Effector CD4-positive, alpha-beta T cell (primary cell): ENCODE measurements at regions not wholly inside any gene's neighbourhood (a gene's known extent, or its start where the extent isn't known, plus 50 kb on each side); places are given as distances from the start of the nearest gene placed in this dataset.

ENCODE experiments used
- DNase-seq: peaks from one replicate; pipeline ENCODE4 v3.0.0-alpha.2; 2020

DNA sequence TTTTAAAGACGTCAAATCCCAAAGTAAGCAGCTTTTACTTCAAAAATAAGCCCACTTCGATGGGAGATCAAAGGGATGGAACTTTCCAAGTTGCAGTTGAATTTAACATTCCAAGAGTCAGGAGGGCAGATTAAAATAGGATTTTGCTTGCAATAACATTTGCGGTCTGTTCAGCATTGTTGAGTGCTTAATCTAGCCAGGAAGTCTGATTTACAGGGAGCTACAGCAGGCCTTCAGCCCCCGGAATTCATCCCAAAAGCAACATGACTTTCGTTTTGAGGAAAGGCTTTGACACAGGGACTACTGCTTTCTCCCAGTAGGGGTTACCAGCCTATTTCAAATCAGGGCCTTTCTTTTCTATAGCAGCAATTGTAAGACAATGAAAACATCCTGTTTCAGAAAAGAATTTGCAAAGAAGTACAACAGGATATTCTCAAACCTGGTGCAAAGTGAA, 279.6 kb upstream of the PITRM1 start:
- DNase-seq: no peak

DNA sequence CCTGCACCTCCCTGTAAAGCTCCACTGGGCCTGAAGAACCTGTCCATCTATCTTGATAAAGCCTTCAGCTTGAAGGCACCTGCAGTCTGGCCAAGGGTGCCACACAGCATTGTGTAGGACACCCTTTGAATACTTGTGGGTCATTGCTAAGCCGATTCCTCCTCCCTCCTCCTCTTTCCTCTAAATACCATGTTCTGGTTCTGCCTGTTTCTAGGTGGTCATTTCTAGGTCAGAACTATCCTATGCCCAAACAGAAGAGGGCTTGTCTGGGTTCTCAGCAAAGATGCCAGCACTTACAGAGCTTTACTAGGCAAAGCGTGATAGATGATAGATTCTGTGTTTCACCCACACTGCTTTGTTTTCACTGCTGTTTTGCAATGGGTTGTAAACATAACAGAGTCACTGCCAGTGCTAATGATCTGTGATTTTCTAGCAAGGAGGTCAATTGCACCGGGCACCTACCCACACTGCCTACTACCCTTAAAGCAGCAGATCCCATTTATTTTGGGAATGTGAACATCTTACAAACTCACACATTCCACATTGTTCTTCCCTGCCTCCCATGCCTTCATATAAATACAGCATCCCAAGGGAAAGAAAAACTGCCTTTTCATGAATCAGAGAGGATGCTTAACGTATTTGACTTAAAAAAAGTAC, 279.1 kb upstream of the PITRM1 start:
- DNase-seq: no peak

DNA sequence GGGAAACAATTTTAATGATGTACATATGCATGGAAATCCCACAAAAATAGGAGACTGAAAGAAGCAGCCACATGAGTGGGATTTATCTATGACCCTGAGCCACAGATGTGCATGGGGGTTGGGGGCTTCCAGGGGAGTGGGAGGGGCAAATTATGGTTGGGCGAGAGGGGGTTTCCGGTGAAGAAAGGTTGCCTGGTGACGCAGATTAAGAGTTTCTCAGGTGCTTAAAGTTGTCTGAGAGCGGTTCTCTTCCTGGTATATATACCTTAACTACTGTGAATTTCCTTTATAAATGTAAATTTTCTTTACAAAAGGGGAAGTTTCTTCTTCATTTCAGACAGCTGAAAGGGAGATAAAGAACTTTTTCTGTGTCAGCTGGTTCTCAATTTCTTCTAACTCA, 273.6 kb upstream of the PITRM1 start:
- DNase-seq: no peak

DNA sequence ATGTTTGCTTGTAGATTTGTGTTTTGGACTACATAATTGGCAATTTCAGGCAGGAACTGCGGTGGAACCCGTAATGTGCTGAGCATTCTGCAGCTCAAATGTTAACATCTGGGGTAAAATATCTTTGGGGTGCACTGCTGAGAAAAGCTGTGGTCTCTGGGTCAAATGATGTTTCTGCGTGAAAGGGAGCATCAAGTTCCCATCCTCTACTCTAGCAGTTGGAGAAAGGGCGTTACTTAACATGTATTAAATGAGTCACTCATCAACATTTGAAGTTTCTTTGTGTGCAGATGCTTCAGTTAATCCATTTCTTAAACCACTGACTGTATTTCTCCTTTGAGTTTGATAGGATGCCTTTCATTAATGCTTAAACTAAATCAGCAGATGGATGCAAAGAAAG, 273.1 kb upstream of the PITRM1 start:
- DNase-seq: no peak

DNA sequence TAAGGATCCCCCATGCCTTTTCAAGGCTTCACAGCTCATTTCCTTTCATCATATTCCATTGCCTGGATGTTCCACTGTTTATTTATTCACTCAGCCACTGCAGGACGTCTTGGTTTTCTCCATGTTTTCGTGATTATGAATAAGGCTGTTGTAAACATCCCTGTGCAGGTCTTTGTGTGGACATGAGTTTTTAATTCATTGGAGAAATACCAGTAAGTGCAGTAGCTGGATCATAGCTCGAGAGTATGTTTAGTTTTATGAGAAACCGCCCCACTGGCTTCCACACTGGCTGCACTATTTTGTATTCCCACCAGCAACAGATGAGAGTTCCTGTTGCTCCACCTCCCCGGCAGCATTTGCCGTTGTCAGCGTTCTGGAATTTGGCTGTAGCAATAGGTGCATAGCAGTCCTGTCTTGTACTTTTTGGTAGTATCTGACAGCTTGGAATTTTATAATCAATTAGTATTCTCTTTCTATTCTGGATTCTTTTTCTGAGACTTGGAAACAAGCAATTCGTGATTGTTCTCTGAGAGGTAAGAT, 269.9 kb upstream of the PITRM1 start:
- no peak for DNase-seq

DNA sequence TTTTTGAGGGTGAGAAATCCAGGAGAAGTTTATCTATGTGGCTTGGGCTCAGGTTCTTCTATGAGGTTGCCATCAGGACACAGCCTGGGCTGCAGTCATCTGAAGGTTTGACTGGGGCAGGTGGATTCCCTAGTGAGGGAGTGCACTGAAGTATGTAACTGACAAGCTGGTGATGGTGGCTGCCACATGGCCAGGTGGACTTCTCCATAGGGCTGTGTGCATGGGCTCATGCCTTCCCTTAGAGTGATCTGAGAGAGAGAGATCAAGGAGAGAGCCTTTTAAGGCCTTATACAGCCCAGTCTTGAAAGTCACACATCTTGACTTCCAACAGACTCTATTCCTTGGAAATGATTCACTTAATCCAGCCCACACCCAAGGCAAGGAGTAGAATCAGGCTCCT, 266.6 kb upstream of the PITRM1 start:
- no peak for DNase-seq

DNA sequence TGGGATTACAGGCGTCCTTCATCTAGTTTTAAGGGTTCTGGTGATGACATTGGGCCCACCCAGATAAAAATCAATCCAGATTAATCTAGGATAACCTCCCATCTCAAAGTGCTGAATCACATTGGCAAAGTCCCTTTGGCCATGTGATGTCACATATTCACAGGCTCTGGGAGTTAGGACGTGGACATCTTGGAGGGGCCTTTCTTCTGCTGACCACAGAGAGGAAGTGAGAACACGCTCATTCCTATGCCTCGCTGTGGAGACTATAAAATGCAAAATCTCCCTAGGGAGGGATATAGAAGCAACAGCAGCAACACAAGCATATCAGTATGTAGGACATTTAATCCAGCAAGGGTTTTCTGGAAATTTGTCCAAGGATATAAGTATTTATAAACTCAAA, 266.0 kb upstream of the PITRM1 start:
- no peak for DNase-seq

DNA sequence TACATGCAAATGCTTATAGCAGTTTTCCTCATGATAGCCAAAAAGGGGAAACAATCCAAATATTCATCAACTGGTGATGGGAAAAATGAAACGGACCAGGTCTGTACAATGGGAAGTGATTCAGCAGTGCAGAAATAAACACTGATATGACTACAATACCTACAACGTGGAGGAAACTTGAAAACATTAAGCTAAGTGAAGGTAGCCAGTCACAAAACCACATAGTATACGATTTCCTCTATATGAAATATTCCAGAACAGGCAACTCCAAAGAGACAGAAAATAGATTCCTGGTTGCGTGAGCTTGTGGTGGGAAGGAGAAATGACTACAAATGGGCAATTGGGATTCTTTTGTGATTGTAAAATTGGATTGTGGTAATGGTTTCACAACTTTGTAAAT, 263.1 kb upstream of the PITRM1 start:
- DNase-seq: no peak

DNA sequence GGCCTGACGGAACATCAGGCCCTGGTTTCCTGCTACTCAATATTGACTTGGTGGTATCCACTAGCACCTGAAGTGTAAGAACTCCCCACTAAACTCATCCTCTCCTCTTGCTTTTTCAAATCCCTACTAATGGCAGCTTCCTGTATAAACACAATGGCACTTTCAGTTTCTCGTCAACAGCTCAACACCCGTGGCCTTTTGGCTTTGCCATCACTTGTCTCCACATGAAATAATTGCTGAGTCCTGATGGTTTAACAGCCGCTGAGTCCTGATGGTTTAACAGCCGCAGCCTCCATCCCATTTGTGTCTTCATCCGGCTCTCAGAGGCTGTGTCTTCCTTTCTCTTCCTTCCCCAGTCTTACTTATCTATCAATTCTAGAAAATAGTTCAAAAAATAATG, 261.4 kb upstream of the PITRM1 start:
- DNase-seq: no peak

DNA sequence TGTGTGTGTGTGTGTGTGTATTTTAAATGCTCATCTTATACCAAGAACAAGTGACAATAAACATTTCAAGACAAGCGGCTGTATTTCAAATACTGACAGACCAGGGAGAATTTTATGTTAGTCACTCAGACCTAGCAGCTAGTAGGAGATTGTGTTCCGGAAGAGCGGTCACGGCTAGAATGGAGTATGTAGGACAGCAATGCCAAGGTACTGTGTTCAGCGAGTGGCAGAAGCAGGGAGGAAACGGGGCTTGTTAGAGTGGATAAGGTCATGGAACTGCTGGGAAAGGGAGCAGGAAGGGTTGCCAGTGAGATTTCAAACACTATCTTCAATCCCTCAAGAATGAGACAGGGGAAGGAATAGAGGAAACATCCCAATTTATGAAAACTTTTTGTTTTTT, 260.5 kb upstream of the PITRM1 start:
- DNase-seq: no peak

DNA sequence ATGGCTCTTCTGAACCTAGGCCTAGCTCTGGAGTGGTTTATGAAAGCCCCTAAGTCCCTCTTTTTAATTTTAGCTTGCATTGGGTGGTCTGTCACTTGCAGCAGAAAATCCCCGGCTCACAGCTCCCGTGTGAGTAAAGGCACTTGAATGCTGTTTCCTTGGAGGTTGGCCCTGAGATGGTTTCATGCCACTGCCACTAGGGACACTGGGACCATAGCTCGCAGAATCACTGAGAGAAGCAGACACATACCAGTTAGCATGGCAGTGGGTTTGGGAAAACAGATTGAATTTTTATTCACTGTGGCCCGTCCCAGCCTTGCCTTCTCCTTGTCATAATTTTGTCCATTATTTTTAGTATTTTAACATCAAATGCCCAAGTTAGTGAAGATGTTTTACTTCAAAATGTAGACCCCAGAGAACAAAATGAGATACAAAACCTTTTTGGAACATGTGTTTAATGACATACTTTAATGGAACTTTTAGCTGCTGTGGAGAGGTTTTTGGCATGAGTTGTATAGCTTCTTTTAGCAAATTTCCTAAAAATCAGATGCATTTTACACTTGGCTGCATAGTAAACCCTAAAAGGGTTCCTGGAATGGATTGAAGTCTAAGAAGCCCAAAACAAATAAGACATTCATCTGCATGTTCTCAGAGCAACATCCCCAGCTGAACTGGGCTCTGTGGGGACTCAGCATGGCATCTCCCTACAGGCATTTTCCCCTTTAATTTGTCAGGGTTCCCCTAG, 259.7 kb upstream of the PITRM1 start:
- no peak for DNase-seq

DNA sequence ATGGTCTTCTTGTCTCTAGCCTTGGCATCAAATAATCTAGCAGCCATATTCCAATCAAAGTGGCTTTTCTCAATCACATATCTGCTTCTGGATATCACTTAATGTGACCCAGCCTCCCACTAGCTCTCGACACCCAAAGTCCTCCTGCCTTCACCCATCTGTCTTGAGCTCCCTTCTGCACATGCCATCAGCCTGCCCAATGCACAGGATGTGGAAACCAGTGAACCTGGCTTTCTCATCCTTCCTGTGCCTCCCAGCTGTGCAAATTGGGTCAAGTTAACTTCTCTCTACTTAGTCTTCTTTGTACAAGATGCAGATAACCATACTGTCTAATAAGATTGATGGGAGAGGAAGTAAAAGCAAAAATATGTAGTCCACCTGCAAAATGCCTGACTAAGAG, 257.9 kb upstream of the PITRM1 start:
- no peak for DNase-seq

DNA sequence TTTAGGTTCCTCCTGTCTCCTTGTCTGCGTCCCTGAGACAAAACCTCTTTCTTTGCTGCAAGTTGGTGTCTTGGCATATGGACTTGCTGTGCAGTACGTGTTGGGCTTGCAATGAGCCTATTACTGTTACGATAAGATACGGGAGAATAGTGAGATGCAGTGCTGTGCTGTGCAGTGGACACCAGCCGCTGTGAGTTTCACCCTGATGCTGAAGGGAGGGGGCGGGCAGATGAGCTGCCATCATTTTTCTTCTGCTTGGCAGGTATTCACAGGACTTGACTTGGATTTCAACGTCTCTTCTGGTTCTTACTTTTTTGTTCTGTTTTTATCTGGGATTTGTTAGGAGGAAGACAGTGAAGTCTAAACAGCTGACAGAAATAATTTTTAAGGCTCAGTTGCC, 257.1 kb upstream of the PITRM1 start:
- no peak for DNase-seq

DNA sequence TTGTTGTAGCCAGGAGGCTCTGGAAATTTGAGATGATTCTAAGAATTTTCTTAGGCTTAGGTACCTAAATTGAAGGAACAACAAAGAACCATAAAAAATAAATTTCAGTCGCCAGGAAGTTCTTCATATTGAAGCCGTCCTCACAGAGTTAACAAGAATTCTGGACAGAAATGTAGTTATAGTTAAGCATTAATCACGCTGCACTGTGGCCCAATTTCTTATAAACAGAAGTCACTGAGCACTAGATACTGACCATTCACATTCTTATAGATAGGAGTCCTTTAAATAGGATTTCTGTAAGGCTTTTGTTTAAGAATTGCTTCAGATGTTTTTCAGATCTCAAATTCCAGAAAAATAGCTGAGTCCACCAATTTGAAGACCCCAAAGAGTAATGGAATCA, 256.2 kb upstream of the PITRM1 start:
- no peak for DNase-seq

DNA sequence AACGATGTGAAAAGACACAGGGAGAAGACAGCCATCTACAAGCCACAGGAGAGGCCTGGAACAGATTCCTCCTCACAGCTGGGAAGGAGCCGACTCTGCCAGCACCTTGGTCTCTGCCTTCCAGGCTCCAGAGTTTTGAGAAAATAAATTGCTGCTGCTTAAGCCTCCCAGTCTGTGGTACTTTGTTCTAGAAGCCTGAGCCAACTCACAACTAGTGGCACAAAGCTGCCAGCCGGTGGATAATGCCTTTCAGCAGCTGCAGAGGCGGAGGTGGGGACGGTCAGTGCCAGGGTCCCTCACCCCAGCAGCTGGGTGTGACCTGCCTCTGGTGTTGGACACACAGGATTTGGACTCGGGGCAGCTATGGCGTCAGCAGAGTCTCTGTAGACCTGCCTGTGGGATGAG, 255.4 kb upstream of the PITRM1 start:
- no peak for DNase-seq

DNA sequence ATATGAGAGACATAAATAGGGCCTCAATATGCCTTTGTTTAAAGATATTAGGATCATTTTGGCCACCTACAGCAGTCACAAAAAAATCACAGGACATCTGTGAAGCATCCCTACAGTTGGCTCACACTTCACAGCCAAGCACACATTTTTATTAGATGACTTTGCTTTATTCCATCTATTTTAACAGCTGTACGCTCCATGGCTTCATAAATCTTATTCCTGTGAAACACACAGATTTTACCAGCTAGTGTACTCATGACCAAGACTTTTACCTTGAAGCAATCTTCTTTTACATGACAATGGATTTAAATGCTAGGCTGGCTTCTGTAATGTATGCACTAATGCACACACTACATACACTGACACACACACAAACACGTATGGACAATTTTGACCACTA, 254.8 kb upstream of the PITRM1 start:
- no peak for DNase-seq

DNA sequence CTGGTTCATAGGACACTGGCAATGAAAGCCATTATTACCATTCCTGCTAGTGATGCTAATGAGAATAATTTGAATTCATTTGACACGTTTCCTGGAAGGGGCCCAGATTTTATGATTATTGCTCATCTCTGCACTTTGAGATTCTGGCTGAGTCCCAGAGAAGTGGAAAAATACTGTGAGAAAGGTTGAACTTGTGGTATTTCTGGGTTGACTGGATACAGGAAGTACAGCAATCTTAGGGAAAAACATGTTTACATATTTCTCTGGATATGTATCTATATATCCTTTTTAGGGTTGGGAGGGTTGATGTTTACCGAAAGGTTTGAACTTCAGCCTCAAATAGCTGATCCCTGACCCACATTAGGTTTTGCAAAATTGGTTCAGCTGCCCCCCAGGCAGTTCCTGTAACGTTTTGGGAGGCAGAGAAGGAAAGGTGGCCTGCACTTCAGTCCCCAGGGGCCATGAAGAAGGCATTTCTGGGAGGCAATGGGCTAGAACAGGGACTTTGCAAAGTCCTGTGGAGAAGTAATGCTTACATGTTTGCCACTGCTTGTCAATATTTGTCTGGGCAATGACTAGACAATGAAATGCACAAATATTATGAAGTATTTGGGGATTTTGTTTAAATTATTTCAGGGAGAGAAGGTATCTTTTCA, 253.7 kb upstream of the PITRM1 start:
- no peak for DNase-seq

DNA sequence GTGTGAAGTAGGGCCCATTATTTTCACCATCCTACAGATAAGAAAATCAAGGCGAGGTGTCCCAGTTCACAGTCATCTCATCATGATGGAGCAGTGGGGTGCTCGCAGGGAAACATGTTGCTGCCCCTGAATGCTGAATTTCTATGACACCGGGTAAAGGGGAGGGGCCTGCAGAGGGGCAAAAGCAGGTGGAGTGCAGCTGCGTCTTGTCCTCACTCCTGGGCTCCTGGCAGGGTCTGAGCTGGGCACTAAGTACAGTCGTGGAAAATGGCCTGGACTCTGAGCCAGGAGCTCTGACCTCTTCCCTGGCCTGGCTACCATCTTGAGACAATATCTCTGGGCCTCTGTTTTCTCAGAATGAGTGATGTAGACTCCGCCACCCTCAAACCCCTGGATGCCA, 253.1 kb upstream of the PITRM1 start:
- no peak for DNase-seq

DNA sequence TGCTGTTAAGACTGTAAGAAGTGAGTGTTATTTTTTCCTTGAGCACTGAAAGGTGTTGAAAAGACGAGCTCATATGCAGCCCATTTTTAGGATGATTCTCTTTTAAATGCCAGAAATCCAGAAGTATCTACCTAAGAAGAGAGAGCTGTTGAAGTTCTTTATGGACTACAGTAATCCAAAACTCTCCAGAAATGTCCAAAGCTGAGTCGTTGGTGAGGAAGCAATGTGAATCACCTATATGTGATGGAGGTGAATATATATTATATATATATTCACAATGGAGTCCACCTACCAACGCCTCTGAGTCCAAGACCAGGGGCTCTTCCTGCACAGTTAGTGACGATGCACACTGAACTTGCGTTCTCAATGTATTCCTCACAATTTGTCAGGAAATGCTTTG, 252.7 kb upstream of the PITRM1 start:
- no peak for DNase-seq

DNA sequence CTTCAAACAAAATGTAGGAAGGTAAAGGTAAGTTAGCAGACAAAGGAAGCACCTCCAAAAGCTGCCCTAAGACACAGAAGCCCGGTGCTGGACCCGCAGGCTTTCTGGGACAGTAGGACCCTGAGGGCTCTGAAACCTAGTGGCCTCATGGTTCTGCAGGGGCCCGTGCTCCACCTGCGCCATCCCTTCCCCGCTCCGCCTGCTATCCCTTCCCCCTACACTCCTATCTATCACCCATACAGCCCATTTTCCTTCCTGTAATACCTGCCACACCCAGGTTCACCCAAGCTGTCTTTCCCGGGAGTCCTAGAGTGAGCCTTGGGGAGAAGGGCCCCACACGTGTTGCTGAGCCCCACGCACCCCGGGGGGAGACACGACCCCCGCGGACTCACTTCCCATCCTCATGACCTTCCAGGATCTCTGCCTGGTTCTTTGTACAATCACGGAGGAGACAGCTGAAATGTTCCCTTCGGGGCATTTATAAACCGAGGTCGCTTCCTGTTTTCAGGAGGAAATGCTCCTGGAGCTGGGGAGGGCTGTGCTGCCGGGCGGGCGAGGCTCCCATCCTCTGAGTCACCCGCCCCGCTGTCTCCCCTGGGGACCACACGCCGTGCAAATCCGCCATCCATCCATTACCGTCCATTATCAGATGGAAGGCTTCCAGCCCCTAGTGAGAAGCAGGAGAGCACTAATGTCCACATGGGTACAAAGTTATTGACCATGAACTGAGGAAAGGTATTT, 251.7 kb upstream of the PITRM1 start:
- DNase-seq: no peak

DNA sequence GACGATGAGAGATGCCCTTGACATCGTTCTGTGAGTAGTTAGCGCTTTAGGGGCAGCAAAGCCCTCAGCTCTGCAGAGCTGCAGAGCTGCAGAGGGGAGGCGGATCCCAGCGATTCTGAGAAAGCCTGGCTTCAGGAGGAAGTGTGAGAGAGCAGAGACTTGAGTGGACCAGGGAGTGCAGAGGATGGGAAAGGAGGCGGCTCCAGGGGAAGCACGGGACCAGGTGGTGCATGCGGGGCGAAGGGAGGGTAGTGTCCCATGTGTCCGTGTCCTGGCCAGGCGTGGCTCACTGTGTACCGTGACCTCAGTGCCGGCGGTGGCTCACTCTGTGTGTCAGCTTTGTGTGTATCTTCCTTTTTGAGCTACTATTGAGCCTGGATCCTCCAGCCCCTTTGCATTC, 250.8 kb upstream of the PITRM1 start:
- DNase-seq: no peak

DNA sequence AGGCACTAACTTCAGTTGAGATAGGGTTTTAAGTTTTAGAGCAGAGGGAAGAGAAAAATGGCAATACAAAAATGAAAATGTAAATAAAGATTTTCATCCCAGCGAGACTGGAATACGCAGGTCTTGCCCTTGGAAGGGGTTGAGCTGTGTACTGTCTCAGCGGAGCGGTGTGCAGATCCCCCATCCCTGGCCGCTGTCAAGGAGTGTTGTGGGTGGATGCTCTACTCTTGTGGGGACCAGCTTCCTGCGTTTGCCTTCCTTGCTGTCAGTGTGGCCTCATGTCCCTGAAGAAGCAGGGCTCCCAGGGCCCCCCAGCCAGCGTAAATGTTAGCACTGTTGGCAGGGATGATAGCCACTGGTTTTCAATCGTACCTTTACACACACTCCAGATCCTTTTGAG, 249.7 kb upstream of the PITRM1 start:
- no peak for DNase-seq

DNA sequence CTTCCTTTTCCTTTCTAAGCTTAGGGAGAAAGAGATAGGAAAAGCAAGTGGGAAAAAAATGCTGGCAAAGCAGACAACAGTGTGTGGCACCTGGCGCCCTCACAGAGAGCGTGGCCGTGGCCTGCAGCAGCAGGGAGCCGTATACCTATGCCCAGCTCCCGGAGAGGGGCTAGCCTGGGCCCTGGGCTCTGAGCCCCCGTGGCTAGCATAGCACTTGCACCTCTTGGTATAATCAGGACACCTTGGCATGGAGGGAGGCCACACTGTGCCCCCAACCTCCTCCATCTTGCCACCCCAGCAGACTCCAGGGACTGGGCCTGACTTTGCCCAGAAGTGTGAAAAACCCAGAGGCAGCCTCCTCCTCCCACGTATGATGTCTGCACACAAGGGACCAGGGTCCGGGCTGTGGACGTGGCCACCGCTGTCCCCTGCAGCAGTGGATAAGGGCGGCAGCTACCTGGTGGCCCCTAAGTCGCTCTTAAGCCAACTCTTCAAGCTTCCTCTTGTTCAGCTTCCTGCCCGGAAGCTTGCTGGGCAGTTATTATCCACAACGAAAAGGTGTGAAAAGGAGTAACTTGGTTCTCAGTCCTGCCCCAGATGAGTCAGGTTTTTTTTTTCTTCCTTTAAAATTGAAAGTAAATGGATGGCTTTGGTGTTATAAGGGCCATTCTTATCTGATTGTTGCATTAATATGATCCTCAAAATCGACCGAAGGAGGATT, 249.1 kb upstream of the PITRM1 start:
- DNase-seq: no peak
